ENCODE measurements at regions not wholly inside any gene's neighbourhood (a gene's known extent, or its start where the extent isn't known, plus 50 kb on each side); places are given as distances from the start of the nearest gene placed in this dataset.

DNA sequence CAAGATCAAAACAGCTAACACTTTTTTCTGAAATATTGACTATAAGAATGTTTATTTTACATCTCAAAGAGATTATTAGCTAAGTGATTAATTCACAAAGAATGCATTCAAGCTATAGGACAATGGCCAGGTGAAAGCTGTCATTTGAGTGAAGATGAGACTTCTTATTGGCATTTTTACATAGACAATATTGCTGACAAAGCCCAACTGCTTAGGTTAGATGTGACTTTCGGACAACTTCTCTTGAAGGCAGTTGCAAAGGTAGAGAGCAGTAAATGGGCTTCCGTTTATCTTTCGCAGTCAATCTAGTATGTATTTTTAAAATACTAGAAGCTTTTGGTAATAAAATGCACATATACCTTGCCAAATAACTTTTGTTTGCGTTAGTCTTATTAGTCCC is 1041.3 kb downstream of the AMY1C start:
- Histone ChIP-seq H3K36me3 (replicated peaks; ENCODE audit: low read depth, low read length) (no peaks in the 10 kb centered on the region), H3K4me1 (ENCODE audit: low read length) (no peaks in the 10 kb centered on the region), H3K4me3 (ENCODE audit: low read length) (no peak overlapping the region), H2AFZ (ENCODE audit: low read depth, low read length) (no peak overlapping the region), H3K79me2 (ENCODE audit: low read length) (no peaks in the 10 kb centered on the region), H4K20me1 (ENCODE audit: insufficient read depth, low read length) (no peaks in the 10 kb centered on the region), H3K4me2 (ENCODE audit: low read length) (no peak overlapping the region), H3K27me3 (ENCODE audit: low read depth, low read length) (no peaks in the 10 kb centered on the region), H3K27ac (ENCODE audit: low read length) (no peak overlapping the region), H3K9me3 (ENCODE audit: insufficient read depth, low read length) (no peaks in the 10 kb centered on the region), H3K9ac (ENCODE audit: low read length) (no peak overlapping the region)
- TF ChIP-seq EZH2phosphoT487 (IDR thresholded peaks at IDR 0.05; ENCODE audit: low read depth), result no peak
- TF ChIP-seq, protein P1, sequence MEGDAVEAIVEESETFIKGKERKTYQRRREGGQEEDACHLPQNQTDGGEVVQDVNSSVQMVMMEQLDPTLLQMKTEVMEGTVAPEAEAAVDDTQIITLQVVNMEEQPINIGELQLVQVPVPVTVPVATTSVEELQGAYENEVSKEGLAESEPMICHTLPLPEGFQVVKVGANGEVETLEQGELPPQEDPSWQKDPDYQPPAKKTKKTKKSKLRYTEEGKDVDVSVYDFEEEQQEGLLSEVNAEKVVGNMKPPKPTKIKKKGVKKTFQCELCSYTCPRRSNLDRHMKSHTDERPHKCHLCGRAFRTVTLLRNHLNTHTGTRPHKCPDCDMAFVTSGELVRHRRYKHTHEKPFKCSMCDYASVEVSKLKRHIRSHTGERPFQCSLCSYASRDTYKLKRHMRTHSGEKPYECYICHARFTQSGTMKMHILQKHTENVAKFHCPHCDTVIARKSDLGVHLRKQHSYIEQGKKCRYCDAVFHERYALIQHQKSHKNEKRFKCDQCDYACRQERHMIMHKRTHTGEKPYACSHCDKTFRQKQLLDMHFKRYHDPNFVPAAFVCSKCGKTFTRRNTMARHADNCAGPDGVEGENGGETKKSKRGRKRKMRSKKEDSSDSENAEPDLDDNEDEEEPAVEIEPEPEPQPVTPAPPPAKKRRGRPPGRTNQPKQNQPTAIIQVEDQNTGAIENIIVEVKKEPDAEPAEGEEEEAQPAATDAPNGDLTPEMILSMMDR (IDR thresholded peaks at IDR 0.05; ENCODE audit: low read depth, low read length), result no peak

DNA sequence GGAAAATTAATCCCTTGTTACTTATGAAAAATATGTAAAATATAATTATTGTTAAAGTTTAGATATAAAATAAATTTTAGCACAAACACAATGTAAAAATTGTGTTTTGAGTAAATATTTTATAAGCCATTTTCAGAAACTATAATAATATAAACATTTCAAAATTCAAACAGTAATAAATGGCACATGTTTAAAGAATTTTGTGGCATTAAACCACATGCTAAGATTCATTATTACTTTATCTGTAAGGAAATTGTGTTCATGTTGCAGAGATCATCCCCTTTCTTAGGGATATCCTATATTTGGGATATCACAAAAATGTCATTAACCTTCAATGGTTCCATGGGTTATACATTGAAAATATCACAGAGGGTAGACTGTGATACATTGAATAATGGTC is 1044.3 kb downstream of the AMY1C start:
- Histone ChIP-seq H3K36me3 (replicated peaks; ENCODE audit: low read depth, low read length) (no peaks in the 10 kb centered on the region), H3K27me3 (ENCODE audit: low read depth, low read length) (no peaks in the 10 kb centered on the region)

DNA sequence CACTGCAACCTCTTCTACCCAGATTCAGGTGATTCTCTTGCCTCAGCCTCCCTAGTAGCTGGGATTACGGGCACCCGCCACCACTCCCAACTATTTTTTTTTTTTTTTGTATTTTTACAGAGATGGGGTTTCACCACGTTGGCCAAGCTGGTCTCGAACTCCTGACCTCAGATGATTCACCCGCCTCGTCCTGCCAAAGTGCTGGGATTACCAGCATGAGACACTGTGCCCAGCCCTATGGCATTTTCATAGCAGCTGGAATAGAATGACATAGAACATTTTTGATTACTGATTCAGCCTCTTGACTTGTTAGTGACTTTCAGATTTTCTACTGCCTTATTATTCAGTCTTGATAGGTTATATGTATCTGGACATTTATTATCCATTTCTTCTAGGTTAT is 1046.2 kb downstream of the AMY1C start:
- Histone ChIP-seq H3K4me1 (ENCODE audit: low read length) (peaks cover 9% of the 10 kb centered on the region), H3K9ac (ENCODE audit: low read length) (no peak overlapping the region), H3K79me2 (ENCODE audit: low read length) (no peaks in the 10 kb centered on the region), H3K4me3 (ENCODE audit: low read length) (no peak overlapping the region), H4K20me1 (ENCODE audit: insufficient read depth, low read length) (no peaks in the 10 kb centered on the region), H3K9me3 (ENCODE audit: insufficient read depth, low read length) (no peaks in the 10 kb centered on the region), H3K36me3 (replicated peaks; ENCODE audit: low read depth, low read length) (no peaks in the 10 kb centered on the region), H3K27me3 (ENCODE audit: low read depth, low read length) (no peaks in the 10 kb centered on the region), H3K27ac (ENCODE audit: low read length) (no peak overlapping the region), H2AFZ (ENCODE audit: low read depth, low read length) (no peak overlapping the region), H3K4me2 (ENCODE audit: low read length) (no peak overlapping the region)
- no peak for TF ChIP-seq EZH2phosphoT487 (IDR thresholded peaks at IDR 0.05; ENCODE audit: low read depth)
- TF ChIP-seq, protein P1 (IDR thresholded peaks at IDR 0.05; ENCODE audit: low read depth, low read length), result no peak

More for the DNA sequence above, 1044.3 kb downstream of the AMY1C start:
- no peaks in the 10 kb centered on the region for H3K9me3 ChIP-seq (ENCODE audit: insufficient read depth, low read length)
- H3K4me3 ChIP-seq (ENCODE audit: low read length), result no peak overlapping the region
- peaks cover 9% of the 10 kb centered on the region for H3K4me1 ChIP-seq (ENCODE audit: low read length)
- H3K4me2 ChIP-seq (ENCODE audit: low read length), result no peak overlapping the region
- H3K27ac ChIP-seq (ENCODE audit: low read length), result no peak overlapping the region
- H4K20me1 ChIP-seq (ENCODE audit: insufficient read depth, low read length), result no peaks in the 10 kb centered on the region
- TF ChIP-seq, protein P1 (IDR thresholded peaks at IDR 0.05; ENCODE audit: low read depth, low read length), result no peak
- TF ChIP-seq EZH2phosphoT487 (IDR thresholded peaks at IDR 0.05; ENCODE audit: low read depth), result no peak
- H3K79me2 ChIP-seq (ENCODE audit: low read length), result no peaks in the 10 kb centered on the region
- no peak overlapping the region for H3K9ac ChIP-seq (ENCODE audit: low read length)
- H2AFZ ChIP-seq (ENCODE audit: low read depth, low read length), result no peak overlapping the region

DNA sequence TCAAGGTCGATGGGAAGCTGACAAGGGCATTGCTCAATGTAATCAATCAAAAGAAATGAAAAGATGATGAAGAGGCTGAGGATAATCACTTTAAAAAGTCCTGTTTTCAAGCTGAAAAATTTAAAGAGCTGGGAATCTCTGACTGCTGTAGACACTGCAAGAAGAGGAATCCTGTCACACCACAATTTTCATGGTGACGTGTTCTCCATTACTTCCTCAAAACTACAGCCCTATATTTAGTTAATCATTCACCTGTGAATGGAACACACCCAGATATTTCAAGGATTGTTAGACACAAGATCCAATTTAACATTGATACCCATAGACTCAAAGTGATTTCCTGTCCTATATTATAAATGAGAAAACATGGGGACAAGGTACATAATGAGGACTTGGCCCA is 1048.3 kb downstream of the AMY1C start:
- Histone ChIP-seq H3K27me3 (ENCODE audit: low read depth, low read length) (no peaks in the 10 kb centered on the region), H3K27ac (ENCODE audit: low read length) (no peak overlapping the region), H3K9ac (ENCODE audit: low read length) (no peak overlapping the region), H3K4me3 (ENCODE audit: low read length) (no peak overlapping the region), H3K4me2 (ENCODE audit: low read length) (0 out of 2 replicates have a peak overlapping the region, but pooled peaks have one; percentile 20), H3K9me3 (ENCODE audit: insufficient read depth, low read length) (no peaks in the 10 kb centered on the region), H3K4me1 (ENCODE audit: low read length) (peaks cover 9% of the 10 kb centered on the region), H2AFZ (ENCODE audit: low read depth, low read length) (no peak overlapping the region), H4K20me1 (ENCODE audit: insufficient read depth, low read length) (no peaks in the 10 kb centered on the region), H3K79me2 (ENCODE audit: low read length) (no peaks in the 10 kb centered on the region), H3K36me3 (replicated peaks; ENCODE audit: low read depth, low read length) (no peaks in the 10 kb centered on the region)
- no peak for TF ChIP-seq EZH2phosphoT487 (IDR thresholded peaks at IDR 0.05; ENCODE audit: low read depth)
- TF ChIP-seq, protein P1 (IDR thresholded peaks at IDR 0.05; ENCODE audit: low read depth, low read length), result no peak

All from OCI-LY3 (cell line).